CD14-positive monocyte (primary cell): ENCODE measurements at regions not wholly inside any gene's neighbourhood (a gene's known extent, or its start where the extent isn't known, plus 50 kb on each side); places are given as distances from the start of the nearest gene placed in this dataset.

Experiments used
- DNase-seq, 3 donors: peaks; one replicate each; pipeline ENCODE4 v3.0.0-alpha.2; 2011 to 2022
- H2AFZ ChIP-seq: 2 replicates; pipeline ENCODE4 v1.6.0; 2012; ENCODE audit warnings: mild to moderate bottlenecking, low read depth, low read length, inconsistent platforms; ENCODE audit not compliant: insufficient read depth, poor library complexity, severe bottlenecking
- H3K27ac ChIP-seq, 2 donors: 1 replicate in 1 of 2; 2 replicates in 1 of 2; pipeline ENCODE4 v1.5.1; 2012 to 2013; ENCODE audit warnings: low read length in 2 of 2, control low read depth in 1 of 2, inconsistent platforms in 1 of 2, low read depth in 1 of 2, mild to moderate bottlenecking in 1 of 2
- H3K27me3 ChIP-seq, 2 donors: one replicate each; pipeline versions ENCODE4 v1.6.0 to v1.6.1; 2011 to 2013; ENCODE audit warnings: low read length in 2 of 2; ENCODE audit not compliant: control insufficient read depth in 2 of 2, insufficient read depth in 2 of 2
- H3K36me3 ChIP-seq, 2 donors: replicated peaks in 1 of 2; 1 replicate in 1 of 2; 2 replicates in 1 of 2; pipeline versions ENCODE4 v1.5.1 to v1.6.1; 2012 to 2013; ENCODE audit warnings: low read length in 2 of 2, control low read depth in 1 of 2, inconsistent platforms in 1 of 2, mild to moderate bottlenecking in 1 of 2; ENCODE audit not compliant: insufficient read depth in 2 of 2, control insufficient read depth in 1 of 2
- H3K4me1 ChIP-seq, 2 donors: 1 replicate in 1 of 2; 2 replicates in 1 of 2; pipeline versions ENCODE4 v1.5.1 to v1.6.1; 2012 to 2013; ENCODE audit warnings: low read length in 2 of 2, control low read depth in 1 of 2, inconsistent platforms in 1 of 2, mild to moderate bottlenecking in 1 of 2, moderate library complexity in 1 of 2; ENCODE audit not compliant: insufficient read depth in 2 of 2, control insufficient read depth in 1 of 2
- H3K4me2 ChIP-seq: replicated peaks from 2 replicates; pipeline ENCODE3; 2012; ENCODE audit warnings: low read length, moderate library complexity, mild to moderate bottlenecking; ENCODE audit not compliant: poor library complexity, severe bottlenecking; ENCODE audit errors: extremely low read depth
- H3K4me3 ChIP-seq, 3 experiments: fragments of 200-600 bp in 1 of 3; sonication (generic) in 1 of 3; replicated peaks in 1 of 3; 1 replicate in 2 of 3; 2 replicates in 1 of 3; pipeline ENCODE4 v1.5.1; 2011 to 2013; ENCODE audit warnings: low read length in 3 of 3, mild to moderate bottlenecking in 3 of 3, control low read depth in 2 of 3, low read depth in 2 of 3, inconsistent platforms in 1 of 3, moderate library complexity in 1 of 3
- H3K79me2 ChIP-seq: 2 replicates; pipeline ENCODE4 v1.6.0; 2012; ENCODE audit warnings: mild to moderate bottlenecking, control low read depth, inconsistent platforms, low read length, moderate library complexity; ENCODE audit not compliant: insufficient read depth
- H3K9ac ChIP-seq: 2 replicates; pipeline ENCODE4 v1.6.0; 2017; ENCODE audit warnings: low read length, mild to moderate bottlenecking; ENCODE audit not compliant: insufficient read depth, poor library complexity, severe bottlenecking
- H3K9me3 ChIP-seq, 2 donors: replicated peaks in 1 of 2; 1 replicate in 1 of 2; 2 replicates in 1 of 2; pipeline versions ENCODE4 v1.5.1 to v1.6.1; 2012 to 2013; ENCODE audit warnings: low read length in 2 of 2, control low read depth in 1 of 2; ENCODE audit not compliant: control insufficient read depth in 1 of 2, insufficient read depth in 1 of 2
- H4K20me1 ChIP-seq: 2 replicates; pipeline ENCODE4 v1.6.0; 2012; ENCODE audit warnings: mild to moderate bottlenecking, low read length, control low read depth, moderate library complexity; ENCODE audit not compliant: insufficient read depth
- H3K27ac Mint-ChIP-seq, 7 donors: one replicate each; pipeline ENCODE4 v1.8.0; 2020; ENCODE audit warnings: mild to moderate bottlenecking in 7 of 7, mixed read lengths in 7 of 7, moderate library complexity in 6 of 7, inconsistent platforms in 2 of 7
- H3K27me3 Mint-ChIP-seq, 3 donors: one replicate each; pipeline ENCODE4 v1.8.0; 2021 to 2022; ENCODE audit warnings: low read depth in 3 of 3, mild to moderate bottlenecking in 3 of 3, mixed read lengths in 3 of 3, moderate library complexity in 3 of 3, inconsistent platforms in 1 of 3
- H3K36me3 Mint-ChIP-seq, 2 donors: one replicate each; pipeline ENCODE4 v1.8.0; 2020; ENCODE audit warnings: mixed read lengths in 2 of 2, inconsistent platforms in 1 of 2, mild to moderate bottlenecking in 1 of 2
- H3K4me1 Mint-ChIP-seq: one replicate; pipeline ENCODE4 v1.8.0; 2020; ENCODE audit warnings: mild to moderate bottlenecking, mixed read lengths
- H3K4me3 Mint-ChIP-seq, 2 donors: one replicate each; pipeline ENCODE4 v1.8.0; 2020; ENCODE audit warnings: mild to moderate bottlenecking in 2 of 2, mixed read lengths in 2 of 2, moderate library complexity in 1 of 2
- H3K9me3 Mint-ChIP-seq, 7 donors: one replicate each; pipeline ENCODE4 v1.8.0; 2020 to 2022; ENCODE audit warnings: mixed read lengths in 7 of 7, mild to moderate bottlenecking in 6 of 7, moderate library complexity in 6 of 7, inconsistent platforms in 2 of 7
- CTCF ChIP-seq: fragments of 200-600 bp; IDR thresholded peaks from one replicate; pipeline ENCODE4 v1.8.0; 2022; ENCODE audit warnings: antibody characterized with exemption, mild to moderate bottlenecking
- WGBS: methylation state at CpG from one replicate; pipeline ENCODE4 v1.1.5; 2013; ENCODE audit warnings: missing lambda C conversion rate; ENCODE audit not compliant: insufficient coverage; 5-methylcytosine and 5-hydroxymethylcytosine counted together
- intact Hi-C, 2 donors: fragments of 100-400 bp; cut with micrococcal nuclease; formaldehyde crosslinking; loops; one replicate each; pipeline versions ENCODE4 v1.15.0 to v1.15.1; 2023

DNA sequence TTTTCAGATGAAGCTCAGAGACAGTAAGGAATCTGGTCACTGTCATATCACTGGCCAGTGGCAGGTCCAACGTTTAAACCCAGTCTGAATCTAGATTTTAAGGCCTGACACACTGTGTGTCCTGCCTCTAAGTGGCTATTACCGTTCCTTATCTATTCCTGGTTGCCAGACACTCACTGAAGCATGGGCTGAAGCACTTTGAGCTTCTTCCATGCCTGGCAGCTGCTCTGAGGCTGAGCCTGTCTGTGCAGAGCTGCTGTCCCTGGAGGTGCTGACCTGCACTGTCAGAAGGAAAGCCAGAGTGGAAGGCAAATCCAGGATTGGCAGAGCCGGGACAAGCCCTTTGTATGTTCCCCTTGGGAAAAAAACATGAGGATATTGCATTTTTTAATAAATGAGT, 109.2 kb upstream of the SLC7A1 start:
- Histone ChIP-seq H3K27me3 (peaks cover 4 to 9% of the 10 kb centered on the region in 2 donors), H3K9ac (no peak overlapping the region), H4K20me1 (no peaks in the 10 kb centered on the region), H3K36me3 (no peaks in the 10 kb centered on the region), H3K4me1 (no peaks in the 10 kb centered on the region), H2AFZ (no peak overlapping the region), H3K9me3 (no peaks in the 10 kb centered on the region), H3K4me3 (no peak overlapping the region), H3K79me2 (no peaks in the 10 kb centered on the region), H3K4me2 (no peak overlapping the region), H3K27ac (no peak overlapping the region)
- Mint-ChIP-seq H3K27me3 (peaks cover 8 to 17% (median 16%) of the 10 kb centered on the region in 3 donors), H3K4me3 (no peak overlapping the region), H3K27ac (no peak overlapping the region), H3K4me1 (peaks cover 7% of the 10 kb centered on the region), H3K36me3 (no peaks in the 10 kb centered on the region), H3K9me3 (peaks cover 0 to 2% (median 0%) of the 10 kb centered on the region in 7 donors)
- WGBS, result 63% methylated on average over 2 of the region's 3 CpGs
- no peak for TF ChIP-seq CTCF
- intact Hi-C loops, result no loop called here
- no peak for DNase-seq

- Histone ChIP-seq H3K79me2 (no peaks in the 10 kb centered on the region), H3K27ac (no peak overlapping the region), H4K20me1 (no peaks in the 10 kb centered on the region), H3K9me3 (no peaks in the 10 kb centered on the region), H3K4me2 (no peak overlapping the region), H3K27me3 (peaks cover 4 to 9% of the 10 kb centered on the region in 2 donors), H3K9ac (no peak overlapping the region), H3K36me3 (no peaks in the 10 kb centered on the region), H2AFZ (no peak overlapping the region), H3K4me3 (no peak overlapping the region), H3K4me1 (no peaks in the 10 kb centered on the region)
- no peaks in the 10 kb centered on the region for H3K36me3 Mint-ChIP-seq
- 85% methylated on average over 2 of the region's 4 CpGs for WGBS
- intact Hi-C loops, result no loop called here
- H3K4me3 Mint-ChIP-seq, result peak overlapping the region in 1 of 2 donors; percentile 14
- H3K9me3 Mint-ChIP-seq, result peaks cover 0 to 2% (median 0%) of the 10 kb centered on the region in 7 donors
- peaks cover 7% of the 10 kb centered on the region for H3K4me1 Mint-ChIP-seq
- no peak for DNase-seq
- no peak for TF ChIP-seq CTCF
- H3K27ac Mint-ChIP-seq, result no peak overlapping the region
- peaks cover 5 to 17% (median 16%) of the 10 kb centered on the region in 3 donors for H3K27me3 Mint-ChIP-seq
These were observed 107.9 kb upstream of the SLC7A1 start for GRCh38 chr13:29703421-29703820.
